ENCODE measurements at regions not wholly inside any gene's neighbourhood (a gene's known extent, or its start where the extent isn't known, plus 50 kb on each side); places are given as distances from the start of the nearest gene placed in this dataset.

GRCh38 chr14:96639550-96639949 lies 137.4 kb downstream of the PAPOLA start:
- no peak for TF ChIP-seq CTCF (IDR thresholded peaks at IDR 0.05; ENCODE audit: insufficient read depth, low read length, poor library complexity, severe bottlenecking)
- TF ChIP-seq EZH2phosphoT487 (conservative IDR thresholded peaks at IDR 0.05; ENCODE audit: low read length) = no peak

All from SU-DHL-6 (cell line).